Skeletal muscle satellite cell (primary cell): ENCODE measurements at regions not wholly inside any gene's neighbourhood (a gene's known extent, or its start where the extent isn't known, plus 50 kb on each side); places are given as distances from the start of the nearest gene placed in this dataset.
"Not testable (repeated sequence)": the region's sequence is repeated elsewhere in the genome, so short reads cannot be mapped to it uniquely, and the experiment has no call there.

Experiments
- H3K27me3 ChIP-seq: 2 replicates; pipeline ENCODE4 v1.7.0; 2013; ENCODE audit warnings: low read length; ENCODE audit not compliant: control insufficient read depth, insufficient read depth
- H3K36me3 ChIP-seq: 2 replicates; pipeline ENCODE4 v1.7.0; 2013; ENCODE audit warnings: mild to moderate bottlenecking, control low read depth, low read length; ENCODE audit not compliant: insufficient read depth
- H3K4me1 ChIP-seq: 2 replicates; pipeline ENCODE4 v1.7.0; 2013; ENCODE audit warnings: low read length; ENCODE audit not compliant: control insufficient read depth, insufficient read depth
- H3K4me2 ChIP-seq: 2 replicates; pipeline ENCODE4 v1.7.0; 2013; ENCODE audit warnings: mild to moderate bottlenecking, low read length
- H3K4me3 ChIP-seq: 2 replicates; pipeline ENCODE4 v1.7.0; 2013; ENCODE audit warnings: low read length
- H3K9ac ChIP-seq: 2 replicates; pipeline ENCODE4 v1.7.0; 2013; ENCODE audit warnings: mild to moderate bottlenecking, low read depth, low read length, moderate library complexity
- H3K9me3 ChIP-seq: replicated peaks from 2 replicates; pipeline ENCODE4 v1.7.0; 2013; ENCODE audit warnings: mild to moderate bottlenecking, control low read depth, low read length

DNA sequence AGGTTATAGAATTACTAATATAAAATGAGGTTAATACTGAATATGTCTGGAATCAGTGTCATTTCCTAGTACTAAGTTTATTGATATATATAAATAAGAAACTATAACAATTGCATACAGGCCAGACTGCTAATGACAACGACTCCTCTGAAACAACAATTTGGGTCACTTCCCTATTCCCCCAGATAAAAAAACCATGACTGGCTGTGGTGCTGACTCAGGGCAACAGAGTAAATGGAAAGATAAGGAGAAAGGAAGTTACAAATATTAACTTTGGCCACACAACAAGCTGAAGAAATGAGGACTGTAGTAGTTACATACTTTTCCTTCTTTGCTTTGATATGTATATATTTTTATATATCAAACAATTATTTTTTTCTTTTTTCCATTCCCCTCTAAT is 263.7 kb upstream of the PCDH9 start:
- no peak overlapping the region for H3K4me3 ChIP-seq
- no peaks in the 10 kb centered on the region for H3K9me3 ChIP-seq

DNA sequence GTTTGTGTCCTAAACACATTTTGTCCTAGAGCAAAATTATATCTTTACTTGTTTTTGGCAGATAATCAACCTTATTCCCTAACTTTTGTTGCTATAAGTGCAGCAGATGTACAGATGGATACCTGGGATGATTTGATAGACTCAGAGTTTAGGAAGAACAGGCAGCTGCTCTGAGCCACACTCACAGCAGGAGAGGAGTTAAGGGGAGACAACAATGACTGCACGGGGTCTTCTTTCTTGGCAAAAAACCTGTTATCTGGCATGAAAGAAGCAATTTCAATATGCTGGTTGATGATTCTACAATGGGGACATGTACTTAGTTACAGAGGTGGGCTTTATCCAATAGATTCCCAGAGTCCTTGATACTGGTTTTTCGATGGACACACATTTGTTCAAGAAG is 258.9 kb upstream of the PCDH9 start:
- no peak overlapping the region for H3K9ac ChIP-seq

More for the DNA sequence above, 263.7 kb upstream of the PCDH9 start:
- no peaks in the 10 kb centered on the region for H3K4me1 ChIP-seq
- no peak overlapping the region for H3K9ac ChIP-seq
- no peaks in the 10 kb centered on the region for H3K36me3 ChIP-seq
- no peak overlapping the region for H3K4me2 ChIP-seq
- H3K27me3 ChIP-seq = peaks cover 5% of the 10 kb centered on the region

DNA sequence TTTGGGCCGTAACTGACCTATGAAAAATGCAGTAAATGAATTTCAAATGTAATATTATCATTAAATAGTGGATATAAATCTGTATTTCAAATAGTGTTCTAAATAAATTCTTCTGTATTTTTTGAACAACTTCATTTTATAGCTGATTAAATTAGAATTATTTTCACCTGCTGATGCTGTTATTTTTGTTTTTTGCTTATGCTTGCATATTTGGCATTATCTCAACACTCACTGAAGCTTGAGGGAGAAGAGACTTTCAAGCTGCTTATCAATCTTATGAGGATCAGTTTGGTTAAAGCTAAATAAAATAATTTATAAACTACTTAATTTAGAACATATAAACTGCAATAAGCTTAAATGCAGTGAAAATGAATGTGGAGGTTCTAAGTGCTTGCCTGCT is 251.3 kb upstream of the PCDH9 start:
- Histone ChIP-seq H3K4me3 (no peak overlapping the region), H3K4me1 (no peaks in the 10 kb centered on the region), H3K27me3 (no peaks in the 10 kb centered on the region), H3K4me2 (no peak overlapping the region), H3K9ac (no peak overlapping the region), H3K9me3 (no peaks in the 10 kb centered on the region), H3K36me3 (no peaks in the 10 kb centered on the region)

More for the DNA sequence above, 258.9 kb upstream of the PCDH9 start:
- Histone ChIP-seq H3K4me3 (no peak overlapping the region), H3K9me3 (no peaks in the 10 kb centered on the region), H3K4me1 (no peaks in the 10 kb centered on the region), H3K4me2 (no peak overlapping the region), H3K36me3 (no peaks in the 10 kb centered on the region), H3K27me3 (peaks cover 5% of the 10 kb centered on the region)

DNA sequence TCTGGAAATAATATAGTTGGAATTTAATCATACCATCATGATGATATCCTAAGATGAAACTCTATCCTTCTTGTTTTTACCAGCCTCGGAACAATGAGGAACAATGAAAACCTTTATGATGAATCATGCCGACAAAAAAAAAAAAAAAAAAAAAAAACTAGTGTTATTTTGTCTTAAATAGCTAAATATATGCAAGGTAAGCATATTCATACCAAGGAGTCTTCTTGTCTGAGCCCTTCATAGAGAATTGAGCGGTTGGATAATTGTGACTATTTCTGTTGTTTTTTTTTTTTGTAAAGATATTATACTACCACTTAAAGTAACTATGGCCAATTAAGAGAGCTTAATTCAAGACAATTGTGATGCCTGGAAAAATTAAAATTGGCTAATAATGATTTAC is 244.0 kb upstream of the PCDH9 start:
- Histone ChIP-seq H3K4me3 (no peak overlapping the region), H3K27me3 (no peaks in the 10 kb centered on the region), H3K36me3 (no peaks in the 10 kb centered on the region), H3K9ac (no peak overlapping the region), H3K4me2 (no peak overlapping the region), H3K4me1 (no peaks in the 10 kb centered on the region), H3K9me3 (no peaks in the 10 kb centered on the region)

DNA sequence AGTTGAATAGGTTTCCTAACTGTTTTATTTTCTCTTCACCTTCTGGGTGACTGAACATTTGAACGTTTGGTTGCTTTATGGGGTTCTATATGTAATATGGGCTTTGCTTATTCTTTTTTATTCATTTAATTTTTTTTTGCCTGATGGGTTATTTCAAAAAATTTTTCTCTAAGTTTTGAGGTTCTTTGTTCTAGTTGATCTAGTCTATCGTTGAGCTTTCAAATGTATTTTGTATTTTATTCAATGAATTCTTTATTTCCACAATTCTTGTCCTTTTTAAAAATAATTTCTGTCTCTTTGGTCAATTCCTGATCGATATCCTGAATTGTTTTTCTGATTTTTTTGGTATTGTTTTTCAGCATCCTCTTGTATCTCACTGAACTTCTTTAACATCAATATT is 239.5 kb upstream of the PCDH9 start:
- H3K4me2 ChIP-seq = no peak overlapping the region
- H3K4me3 ChIP-seq = no peak overlapping the region
- H3K27me3 ChIP-seq = no peaks in the 10 kb centered on the region
- H3K9me3 ChIP-seq = no peaks in the 10 kb centered on the region
- H3K36me3 ChIP-seq = no peaks in the 10 kb centered on the region
- no peak overlapping the region for H3K9ac ChIP-seq
- no peaks in the 10 kb centered on the region for H3K4me1 ChIP-seq

DNA sequence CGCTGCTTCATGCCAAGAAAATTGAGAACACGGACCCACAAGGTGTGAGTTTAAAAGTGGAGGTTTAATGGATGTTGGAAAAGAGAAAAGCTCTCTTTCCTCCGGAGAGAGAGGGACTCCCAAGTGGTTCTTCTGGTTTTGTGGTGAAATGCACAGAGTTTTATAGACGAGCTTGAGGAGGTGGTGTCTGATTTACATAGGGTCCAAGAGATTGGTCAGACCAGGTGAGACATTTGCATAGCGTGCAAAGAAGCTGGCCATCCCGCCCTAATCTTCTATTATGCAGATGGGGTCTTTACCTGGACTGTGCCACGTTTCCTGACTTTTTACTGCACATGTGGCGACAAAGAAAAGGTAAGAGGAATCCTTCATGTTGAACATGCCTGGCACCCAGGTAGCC is 236.4 kb upstream of the PCDH9 start:
- no peaks in the 10 kb centered on the region for H3K9me3 ChIP-seq
- H3K4me3 ChIP-seq = no peak overlapping the region
- H3K9ac ChIP-seq = no peak overlapping the region
- no peaks in the 10 kb centered on the region for H3K36me3 ChIP-seq
- H3K4me2 ChIP-seq = no peak overlapping the region
- H3K27me3 ChIP-seq = no peaks in the 10 kb centered on the region
- H3K4me1 ChIP-seq = no peaks in the 10 kb centered on the region

DNA sequence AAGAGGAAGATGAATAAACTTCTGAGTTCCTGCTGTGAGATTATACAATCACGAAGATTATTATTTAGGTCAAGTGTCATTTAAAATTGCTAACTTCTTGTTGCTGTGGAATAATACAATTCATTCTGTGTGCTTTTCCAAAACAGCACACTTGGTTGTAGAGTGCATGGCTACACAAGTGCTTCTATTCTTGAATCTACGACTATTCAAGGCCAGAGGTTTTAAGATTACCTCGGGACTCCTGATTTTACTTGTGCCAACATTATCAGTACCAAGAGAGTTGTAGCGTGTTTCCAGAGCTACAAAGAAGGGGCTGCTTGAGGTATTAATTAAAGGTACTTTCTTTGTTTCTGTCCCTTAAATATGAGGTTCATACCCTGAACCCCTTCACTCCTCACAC is 234.0 kb upstream of the PCDH9 start:
- H3K4me3 ChIP-seq = no peak overlapping the region
- H3K36me3 ChIP-seq = no peaks in the 10 kb centered on the region
- no peaks in the 10 kb centered on the region for H3K9me3 ChIP-seq
- H3K27me3 ChIP-seq = no peaks in the 10 kb centered on the region
- no peak overlapping the region for H3K4me2 ChIP-seq
- no peak overlapping the region for H3K9ac ChIP-seq
- H3K4me1 ChIP-seq = no peaks in the 10 kb centered on the region

DNA sequence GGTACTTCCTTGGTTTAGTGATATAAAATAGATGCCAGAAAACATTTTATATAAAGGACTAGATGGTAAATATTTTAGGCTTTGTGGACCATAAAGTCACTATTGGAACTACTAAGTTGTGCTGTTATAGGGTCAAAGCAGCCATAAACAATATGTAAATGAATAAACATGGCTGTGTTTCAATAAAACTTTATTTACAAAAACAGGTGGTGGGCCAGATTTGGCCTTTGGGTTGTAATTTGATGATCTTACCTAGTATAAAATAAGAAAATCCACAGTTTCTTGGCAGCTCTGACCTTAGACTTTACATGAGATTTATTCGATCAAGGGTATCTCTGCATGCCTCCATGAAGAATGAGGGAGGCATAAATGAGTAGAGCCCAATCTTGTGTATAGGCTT is 232.0 kb upstream of the PCDH9 start:
- Histone ChIP-seq H3K4me2 (no peak overlapping the region), H3K4me1 (no peaks in the 10 kb centered on the region), H3K27me3 (no peaks in the 10 kb centered on the region), H3K4me3 (no peak overlapping the region), H3K36me3 (no peaks in the 10 kb centered on the region), H3K9me3 (no peaks in the 10 kb centered on the region), H3K9ac (no peak overlapping the region)

DNA sequence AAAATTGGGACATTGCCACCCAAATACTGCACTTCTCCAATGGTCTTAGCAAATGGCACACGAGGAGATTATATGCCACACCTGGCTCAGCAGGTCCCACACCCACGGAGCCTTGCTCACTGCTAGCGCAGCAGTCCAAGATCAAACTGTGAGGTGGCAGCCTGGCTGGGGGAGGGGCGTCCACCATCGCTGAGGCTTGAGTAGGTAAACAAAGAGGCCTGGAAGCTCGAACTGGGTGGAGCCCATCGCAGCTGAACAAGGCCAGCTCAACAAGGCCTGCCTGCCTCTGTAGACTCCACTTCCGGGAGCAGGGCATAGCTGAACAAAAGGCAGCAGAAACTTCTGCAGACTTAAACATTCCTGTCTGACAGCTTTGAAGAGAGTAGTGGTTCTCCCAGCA is 222.4 kb upstream of the PCDH9 start:
- H3K36me3 ChIP-seq, H3K27me3 ChIP-seq, H3K4me2 ChIP-seq, H3K4me1 ChIP-seq, H3K9me3 ChIP-seq, H3K9ac ChIP-seq, H3K4me3 ChIP-seq: not testable (repeated sequence)

DNA sequence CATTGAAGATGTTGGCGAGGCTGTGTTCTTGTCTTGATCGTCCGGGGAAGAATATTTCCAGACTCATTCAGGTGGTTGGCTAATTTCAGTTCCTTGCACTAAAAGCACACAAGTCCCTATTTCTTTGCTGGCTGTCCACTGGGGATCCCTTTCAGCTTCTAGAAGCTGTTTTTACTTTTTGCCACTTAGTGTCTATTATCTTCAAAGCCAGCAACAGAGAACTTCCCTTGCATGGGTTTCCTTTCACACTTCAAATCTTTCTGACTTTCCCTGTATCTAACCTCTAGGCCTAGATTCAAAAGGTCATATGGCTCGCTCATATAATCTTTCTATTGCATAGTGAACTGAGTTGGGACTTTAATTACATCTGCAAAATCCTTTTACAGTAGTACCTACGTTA is 215.3 kb upstream of the PCDH9 start:
- Histone ChIP-seq H3K36me3 (no peaks in the 10 kb centered on the region), H3K27me3 (no peaks in the 10 kb centered on the region), H3K4me1 (no peaks in the 10 kb centered on the region), H3K4me2 (no peak overlapping the region), H3K9me3 (no peaks in the 10 kb centered on the region), H3K9ac (no peak overlapping the region), H3K4me3 (no peak overlapping the region)

DNA sequence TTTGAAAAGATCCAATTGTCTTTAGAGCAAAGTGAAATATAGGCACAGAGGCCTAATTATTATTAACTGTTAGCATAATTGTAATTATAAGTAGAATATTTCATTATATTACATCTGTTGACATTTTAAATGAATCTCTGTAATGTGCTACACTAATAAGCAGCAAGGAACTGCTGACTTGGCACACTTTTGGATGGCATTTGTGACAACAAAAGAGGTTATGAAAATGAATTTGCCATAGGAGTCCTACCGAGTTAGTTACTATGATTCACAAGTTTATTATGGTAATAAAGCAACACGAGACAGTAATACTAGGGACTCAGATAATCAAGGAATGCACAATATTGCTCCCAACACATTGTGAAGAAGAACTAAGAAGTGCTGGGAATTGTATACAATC is 213.8 kb upstream of the PCDH9 start:
- no peaks in the 10 kb centered on the region for H3K27me3 ChIP-seq
- H3K9ac ChIP-seq = no peak overlapping the region
- no peak overlapping the region for H3K4me2 ChIP-seq
- H3K9me3 ChIP-seq = no peaks in the 10 kb centered on the region
- H3K4me1 ChIP-seq = no peaks in the 10 kb centered on the region
- H3K36me3 ChIP-seq = no peaks in the 10 kb centered on the region
- no peak overlapping the region for H3K4me3 ChIP-seq

DNA sequence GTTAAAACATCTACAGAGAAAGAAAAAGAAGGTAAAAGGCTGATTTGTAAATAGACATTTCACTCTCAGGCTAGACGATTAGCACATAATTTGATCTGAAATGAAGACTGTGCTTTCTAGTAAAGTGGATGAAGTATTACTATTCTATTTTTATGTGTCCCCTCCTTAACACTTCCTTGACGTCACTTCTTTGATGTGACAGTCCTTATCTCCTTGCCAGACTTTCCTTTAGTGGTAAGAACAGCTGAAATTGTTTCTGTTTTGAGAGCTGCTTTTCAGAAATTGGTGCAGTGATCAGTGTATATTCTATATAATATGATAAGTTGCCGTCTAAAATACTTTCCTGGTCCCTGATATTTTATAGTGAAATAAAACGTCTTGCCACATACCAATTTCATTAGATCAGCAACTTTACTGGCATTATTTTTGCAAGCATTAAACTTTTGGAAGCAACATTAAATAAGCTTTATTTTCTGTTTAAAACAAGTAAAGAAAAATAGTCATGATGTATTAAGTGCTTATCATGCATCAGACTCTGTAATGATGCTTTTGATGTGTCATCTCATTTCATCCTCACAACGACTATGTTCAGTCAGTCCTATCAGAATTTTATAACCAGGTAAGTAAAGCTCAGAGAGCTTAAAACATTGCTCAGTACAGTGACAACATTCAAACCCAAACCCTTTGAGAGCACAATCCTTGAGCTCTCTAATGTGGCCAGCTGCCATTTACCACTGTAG is 210.3 kb upstream of the PCDH9 start:
- Histone ChIP-seq H3K36me3 (no peaks in the 10 kb centered on the region), H3K27me3 (no peaks in the 10 kb centered on the region), H3K4me2 (no peak overlapping the region), H3K9ac (no peak overlapping the region), H3K4me1 (no peaks in the 10 kb centered on the region), H3K9me3 (no peaks in the 10 kb centered on the region), H3K4me3 (no peak overlapping the region)
